ENCODE measurements at regions not wholly inside any gene's neighbourhood (a gene's known extent, or its start where the extent isn't known, plus 50 kb on each side); places are given as distances from the start of the nearest gene placed in this dataset.

- DNase-seq (ENCODE audit: low read depth) = no peak
Measured at GRCh38 chr1:5342830-5343229, 649.4 kb downstream of the NPHP4 start.

GRCh38 chr1:5342172-5342571 lies 650.1 kb downstream of the NPHP4 start:
- DNase-seq (ENCODE audit: low read depth) = no peak

GRCh38 chr1:5341471-5341870 lies 650.8 kb downstream of the NPHP4 start:
- no peak for DNase-seq (ENCODE audit: low read depth)

- no peak for DNase-seq (ENCODE audit: low read depth)
Measured at GRCh38 chr1:5340560-5341130, 651.6 kb downstream of the NPHP4 start.

- no peak for DNase-seq (ENCODE audit: low read depth)
Measured at GRCh38 chr1:5338466-5338865, 653.8 kb downstream of the NPHP4 start.

GRCh38 chr1:5333291-5333690 lies 658.9 kb downstream of the NPHP4 start:
- DNase-seq (ENCODE audit: low read depth) = no peak

GRCh38 chr1:5331101-5331500 lies 661.1 kb downstream of the NPHP4 start:
- no peak for DNase-seq (ENCODE audit: low read depth)

- no peak for DNase-seq (ENCODE audit: low read depth)
Measured at GRCh38 chr1:5329068-5329739, 663.0 kb downstream of the NPHP4 start.

GRCh38 chr1:5324883-5325282 lies 667.3 kb downstream of the NPHP4 start:
- no peak for DNase-seq (ENCODE audit: low read depth)

GRCh38 chr1:5318143-5318816 lies 663.9 kb downstream of the AJAP1 start:
- DNase-seq (ENCODE audit: low read depth) = no peak

- DNase-seq (ENCODE audit: low read depth) = no peak
Measured at GRCh38 chr1:5317391-5317790, 663.0 kb downstream of the AJAP1 start.

- DNase-seq (ENCODE audit: low read depth) = no peak
Measured at GRCh38 chr1:5312862-5313261, 658.5 kb downstream of the AJAP1 start.

- no peak for DNase-seq (ENCODE audit: low read depth)
Measured at GRCh38 chr1:5312293-5312674, 657.9 kb downstream of the AJAP1 start.

GRCh38 chr1:5311634-5312292 lies 657.4 kb downstream of the AJAP1 start:
- no peak for DNase-seq (ENCODE audit: low read depth)

GRCh38 chr1:5311147-5311546 lies 656.7 kb downstream of the AJAP1 start:
- DNase-seq (ENCODE audit: low read depth) = no peak

GRCh38 chr1:5308249-5308648 lies 653.8 kb downstream of the AJAP1 start:
- no peak for DNase-seq (ENCODE audit: low read depth)

- DNase-seq (ENCODE audit: low read depth) = no peak
Measured at GRCh38 chr1:5304702-5305101, 650.3 kb downstream of the AJAP1 start.

- no peak for DNase-seq (ENCODE audit: low read depth)
Measured at GRCh38 chr1:5298376-5298775, 644.0 kb downstream of the AJAP1 start.

- DNase-seq (ENCODE audit: low read depth) = no peak
Measured at GRCh38 chr1:5297886-5298239, 643.5 kb downstream of the AJAP1 start.

GRCh38 chr1:5297180-5297885 lies 642.9 kb downstream of the AJAP1 start:
- DNase-seq (ENCODE audit: low read depth) = no peak

GRCh38 chr1:5296557-5297179 lies 642.3 kb downstream of the AJAP1 start:
- DNase-seq (ENCODE audit: low read depth) = no peak

GRCh38 chr1:5296095-5296494 lies 641.7 kb downstream of the AJAP1 start:
- no peak for DNase-seq (ENCODE audit: low read depth)

All from Daoy (cell line).